HS-5 (cell line): ENCODE measurements at regions not wholly inside any gene's neighbourhood (a gene's known extent, or its start where the extent isn't known, plus 50 kb on each side); places are given as distances from the start of the nearest gene placed in this dataset.
"Not testable (repeated sequence)": the region's sequence is repeated elsewhere in the genome, so short reads cannot be mapped to it uniquely, and the experiment has no call there.

Source experiments
- DNase-seq: peaks from one replicate; pipeline ENCODE4 v3.0.0-alpha.2; 2012; ENCODE audit warnings: low read depth

GRCh38 chr5:51165621-51166020 lies 217.6 kb upstream of the ISL1 start:
- not testable (repeated sequence) for DNase-seq

- DNase-seq: no peak
Measured at GRCh38 chr5:51172903-51173626, 210.2 kb upstream of the ISL1 start.

DNA sequence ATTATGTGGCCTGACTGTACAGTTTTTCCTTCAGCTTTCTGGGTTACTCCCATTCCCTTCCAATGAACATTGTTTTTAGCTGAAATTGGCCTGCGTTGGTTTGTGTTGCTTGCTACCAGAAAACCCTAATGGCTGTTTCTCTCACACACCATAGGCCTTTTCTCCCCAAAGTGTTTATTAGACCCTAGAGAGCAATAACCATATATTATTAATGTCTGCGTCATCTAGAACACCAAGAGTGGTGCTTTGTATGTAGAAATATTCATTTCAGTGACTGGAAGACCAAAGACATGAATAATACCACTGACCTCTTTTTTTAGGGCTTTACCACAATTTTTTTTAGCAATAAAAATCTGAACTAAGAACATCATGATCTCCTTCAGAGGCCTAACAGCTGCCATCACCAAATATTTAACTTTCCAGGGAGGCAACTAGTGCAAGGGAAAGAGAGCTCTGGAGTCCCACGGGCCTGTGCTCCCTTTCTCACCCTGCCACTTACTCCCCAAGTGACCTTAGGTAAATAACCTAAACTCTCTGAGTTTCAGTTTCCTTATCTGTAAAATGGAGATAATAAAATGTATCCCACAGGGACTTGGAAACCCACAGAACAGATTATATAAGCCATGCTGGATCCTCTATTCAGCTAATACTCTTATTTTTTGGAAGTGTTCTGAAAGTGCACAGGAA lies 201.9 kb upstream of the ISL1 start:
- DNase-seq: no peak

DNA sequence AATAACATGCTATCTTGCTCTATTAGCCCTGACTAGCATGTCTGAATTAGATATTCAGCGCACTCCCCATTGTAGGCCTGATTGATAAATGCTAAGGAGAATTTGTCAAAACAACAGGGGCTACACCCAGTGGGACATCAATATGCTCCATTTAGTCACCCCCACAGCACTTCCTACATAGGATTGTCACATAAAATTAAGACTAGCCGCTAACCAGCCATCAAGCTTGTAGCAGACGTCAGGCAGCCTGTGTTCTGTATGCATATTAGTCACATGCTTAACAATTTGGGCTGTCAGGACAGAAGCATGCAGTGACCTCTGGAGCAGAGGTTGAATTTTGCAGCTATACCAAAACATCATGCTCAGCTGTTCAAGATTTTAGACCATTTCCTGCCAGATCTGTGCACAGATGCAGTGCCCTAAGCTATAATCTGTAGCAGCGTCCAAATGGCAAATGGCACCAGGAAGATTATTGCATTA lies 197.4 kb upstream of the ISL1 start:
- no peak for DNase-seq

- no peak for DNase-seq
Measured at GRCh38 chr5:51188001-51188591, 195.2 kb upstream of the ISL1 start.

DNA sequence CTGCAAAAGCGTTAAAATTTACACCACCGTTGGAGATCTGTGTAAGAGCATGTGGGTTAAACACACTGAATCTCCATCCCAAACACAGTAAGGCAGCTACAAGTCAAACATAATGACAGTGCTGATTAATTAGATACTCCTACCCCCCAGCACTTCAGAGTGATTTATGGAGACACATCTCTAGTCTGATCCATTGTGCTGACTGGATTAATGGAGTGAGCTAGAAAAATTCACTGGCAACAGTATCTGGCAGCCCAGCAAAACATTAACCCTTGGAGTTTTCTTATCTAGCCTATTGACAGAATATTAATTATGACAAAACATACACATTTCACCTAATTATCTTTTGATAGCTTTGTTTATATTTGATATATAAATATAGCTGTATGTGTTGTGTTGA lies 188.6 kb upstream of the ISL1 start:
- no peak for DNase-seq

DNA sequence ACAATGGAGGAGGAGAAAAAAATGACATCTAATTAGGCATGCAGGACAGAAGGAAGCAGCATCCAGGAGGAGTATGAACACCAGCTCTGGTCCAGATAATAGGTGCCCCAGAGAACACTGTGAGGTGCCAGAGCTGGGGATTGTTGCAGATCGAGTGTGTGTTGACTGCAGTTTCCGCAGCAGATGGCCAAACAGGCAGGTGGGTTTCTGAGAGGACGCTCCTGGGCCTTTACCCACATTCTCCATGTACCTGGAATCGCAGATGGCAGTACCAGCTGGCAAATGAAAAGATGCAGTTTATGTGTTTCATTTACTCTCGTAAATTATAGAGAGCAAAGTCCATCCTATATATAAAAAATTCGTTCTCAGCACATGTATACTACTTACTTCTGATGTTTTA lies 182.2 kb upstream of the ISL1 start:
- no peak for DNase-seq

GRCh38 chr5:51201708-51202107 lies 181.5 kb upstream of the ISL1 start:
- no peak for DNase-seq

DNA sequence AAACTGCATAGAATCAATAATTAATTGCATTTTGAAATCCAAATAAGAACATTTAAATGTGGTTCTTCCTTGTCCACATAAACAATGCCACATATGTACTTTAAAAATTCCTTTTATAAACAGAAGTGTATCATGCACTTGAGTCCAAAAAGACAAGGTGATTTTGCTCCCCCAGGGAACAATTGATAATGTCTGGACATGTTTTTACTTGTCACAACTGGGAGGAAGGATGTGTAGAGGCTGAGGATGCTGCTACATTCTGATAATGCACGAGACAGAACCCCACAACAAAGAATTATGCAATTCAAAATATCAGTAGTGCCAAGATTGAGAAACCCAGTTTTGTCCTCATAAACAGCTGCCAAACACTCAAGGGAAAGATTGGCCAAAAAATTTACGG lies 181.1 kb upstream of the ISL1 start:
- DNase-seq: no peak

DNA sequence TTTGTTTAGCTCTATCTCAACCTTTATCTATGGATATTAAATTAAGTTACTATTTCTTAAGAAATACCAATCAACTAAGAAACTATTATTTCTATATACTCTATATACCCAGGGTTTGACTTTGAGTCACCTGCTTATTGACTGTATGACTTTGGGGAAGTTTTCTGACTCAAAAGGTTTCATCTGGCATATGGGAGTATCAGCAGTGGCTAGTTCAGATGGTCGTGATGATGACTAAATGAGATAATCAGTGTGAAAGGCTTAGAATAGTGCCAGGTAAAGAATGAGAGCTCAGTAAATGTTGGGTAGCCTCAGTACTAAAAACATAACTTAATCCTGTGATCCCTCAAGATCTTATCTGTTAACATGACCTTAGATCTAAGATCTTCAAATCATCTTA lies 179.7 kb upstream of the ISL1 start:
- no peak for DNase-seq

DNA sequence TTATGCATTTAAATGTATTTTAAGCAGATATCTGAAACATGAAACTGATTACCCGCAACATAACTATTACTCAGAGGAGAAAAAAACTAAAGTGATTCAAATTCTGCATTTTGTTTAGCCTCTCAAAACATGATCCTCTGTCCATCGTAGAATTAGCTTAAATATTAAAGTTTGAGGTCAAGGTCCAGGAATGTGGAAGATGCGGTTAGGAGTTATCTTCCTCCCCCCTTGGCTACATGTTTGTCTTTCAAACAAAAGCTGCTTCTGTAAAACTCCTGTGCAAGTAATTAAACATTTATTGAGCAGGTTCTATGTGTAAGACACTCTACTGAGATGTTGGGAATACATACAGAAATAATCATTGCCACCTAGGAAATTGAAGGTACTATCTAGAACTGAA lies 175.0 kb upstream of the ISL1 start:
- DNase-seq: no peak

DNA sequence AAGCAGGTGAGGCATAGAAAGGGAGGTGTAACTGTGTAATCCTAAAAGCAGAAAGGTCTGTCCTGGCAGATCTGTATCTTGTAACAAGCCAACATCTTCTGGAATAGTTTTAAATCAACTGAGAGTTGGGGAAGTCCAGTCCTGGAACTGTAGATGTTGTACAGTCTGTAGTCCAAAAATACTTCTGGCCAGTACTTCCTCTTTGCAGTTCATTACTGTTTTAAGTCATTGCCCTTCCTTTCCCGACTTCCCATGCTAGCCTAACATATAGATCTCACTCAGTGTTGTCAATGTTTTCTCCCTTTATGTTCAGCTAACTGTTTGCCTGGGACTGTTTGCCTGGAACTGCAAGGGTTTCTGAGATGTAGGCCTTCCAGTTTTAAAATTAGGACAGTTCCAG lies 168.5 kb upstream of the ISL1 start:
- no peak for DNase-seq

- no peak for DNase-seq
Measured at GRCh38 chr5:51225789-51226742, 157.2 kb upstream of the ISL1 start.

DNA sequence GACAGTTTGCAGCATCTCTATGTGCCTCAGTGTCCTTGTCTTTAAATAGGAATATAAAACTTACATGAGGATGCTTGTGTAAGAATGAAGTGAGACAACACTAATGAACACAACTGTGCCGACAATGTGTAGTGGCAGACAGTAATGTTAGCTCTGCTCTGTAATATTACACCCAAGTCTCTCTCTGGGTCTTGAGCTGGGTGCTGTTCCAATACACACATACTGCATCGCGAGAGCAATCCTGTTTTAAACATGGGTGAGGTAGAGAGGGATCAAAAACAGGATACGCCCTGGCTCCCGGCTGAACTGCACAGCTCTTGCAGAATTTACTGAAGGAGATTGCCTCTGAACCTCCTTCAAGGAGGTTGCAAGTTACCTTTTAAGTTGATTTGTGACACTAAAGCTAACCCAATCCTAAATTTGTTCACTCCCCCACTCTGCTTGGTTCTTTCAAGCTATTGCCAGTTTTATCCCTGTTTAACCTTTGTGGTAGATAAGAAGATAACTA lies 155.2 kb upstream of the ISL1 start:
- no peak for DNase-seq

DNA sequence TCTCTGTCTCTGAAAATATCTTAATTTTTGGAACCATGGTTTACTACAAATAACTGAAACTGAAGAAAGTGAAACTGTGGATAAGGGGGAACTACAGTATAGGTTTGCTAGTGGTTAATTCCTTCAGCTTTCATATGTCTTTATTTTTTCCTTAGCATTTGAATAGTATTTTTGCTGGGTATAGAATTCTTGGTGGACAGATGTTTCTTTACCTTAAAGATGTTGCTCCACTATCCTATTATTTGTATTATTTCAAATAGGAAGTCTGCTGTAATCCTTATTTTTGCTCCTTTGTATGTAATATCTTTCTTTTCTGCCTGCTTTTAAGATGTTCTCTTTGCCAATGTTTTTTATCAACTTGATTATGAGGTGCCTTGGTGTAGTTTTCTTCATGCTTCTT lies 152.9 kb upstream of the ISL1 start:
- DNase-seq: no peak

DNA sequence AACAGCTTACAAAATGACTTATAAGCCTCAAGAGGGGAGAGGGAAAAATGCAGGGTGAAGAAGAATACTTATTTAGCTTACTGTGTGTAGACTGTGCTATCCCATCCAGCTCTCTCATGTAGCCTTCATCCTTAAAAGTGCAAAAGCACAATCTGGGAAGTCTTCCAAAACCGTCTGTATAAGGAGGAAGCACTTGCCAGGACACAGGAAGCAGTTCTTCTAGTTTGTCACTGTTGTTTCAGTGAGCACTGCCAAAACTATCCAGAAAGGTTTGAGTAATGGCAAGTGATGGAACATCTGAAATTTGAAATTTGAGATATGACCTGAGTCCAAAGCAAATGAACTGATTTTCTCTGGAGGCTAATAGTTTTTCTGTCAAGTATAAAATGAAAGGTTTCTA lies 140.8 kb upstream of the ISL1 start:
- DNase-seq: peak; percentile 8

- not testable (repeated sequence) for DNase-seq
Measured at GRCh38 chr5:51250957-51251356, 132.3 kb upstream of the ISL1 start.

DNA sequence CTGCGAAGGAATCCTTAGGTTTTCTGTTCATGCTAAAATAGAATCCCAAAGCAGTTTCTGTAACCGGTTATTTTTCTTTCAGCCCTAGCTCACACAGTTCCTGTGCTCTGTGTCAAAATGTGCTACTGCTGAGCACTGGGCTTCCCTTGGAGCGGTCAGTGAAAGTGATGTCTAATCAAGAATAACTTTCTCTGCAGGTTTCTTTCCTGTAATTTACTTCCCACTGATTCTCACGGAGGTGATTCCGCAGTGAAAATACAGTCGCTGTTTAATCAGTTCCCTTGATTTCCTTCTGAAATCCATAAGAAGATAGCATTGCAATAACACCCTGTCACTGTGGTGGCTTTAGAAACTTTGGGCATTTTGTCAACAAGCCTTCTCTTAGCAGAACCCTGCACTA lies 112.0 kb upstream of the ISL1 start:
- no peak for DNase-seq

DNA sequence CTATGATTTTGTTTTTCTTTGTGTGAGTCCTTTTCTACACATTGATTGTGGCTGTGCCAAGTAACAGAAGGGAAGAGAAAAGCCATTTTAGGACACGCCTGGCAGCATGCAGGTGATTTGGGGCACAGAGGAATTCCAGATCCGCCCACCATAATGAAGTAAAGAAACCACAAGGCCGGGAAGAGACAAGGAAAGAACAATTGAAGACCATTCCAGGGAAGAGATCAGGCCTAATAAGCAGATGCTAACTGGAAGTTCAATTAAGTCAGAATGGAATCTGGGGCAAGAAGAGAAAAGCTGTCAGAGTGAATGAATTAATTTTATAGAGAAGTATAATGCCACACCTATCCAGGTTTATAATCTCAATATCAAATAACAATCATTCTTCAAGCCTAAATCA lies 110.2 kb upstream of the ISL1 start:
- no peak for DNase-seq

GRCh38 chr5:51273871-51274270 lies 109.4 kb upstream of the ISL1 start:
- DNase-seq: no peak

DNA sequence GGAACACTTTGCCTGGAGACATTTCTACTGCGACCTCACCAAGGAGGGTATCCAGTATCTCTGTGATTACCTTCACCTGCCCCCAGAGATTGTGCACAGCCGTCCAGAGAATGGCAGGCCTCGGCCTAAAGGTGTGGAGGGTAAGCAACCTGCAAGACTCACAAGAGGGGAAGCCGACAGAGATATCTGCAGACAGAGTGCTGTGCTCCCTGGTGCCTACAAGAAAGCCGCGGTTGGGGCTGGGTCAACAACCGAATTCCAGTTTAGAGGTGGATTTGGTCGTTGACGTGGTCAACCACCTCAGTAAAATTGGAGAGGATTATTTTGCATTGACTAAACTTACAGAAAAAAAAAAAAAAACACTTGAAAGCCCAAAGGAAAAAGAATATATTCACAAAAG lies 107.8 kb upstream of the ISL1 start:
- DNase-seq: no peak

GRCh38 chr5:51276250-51276649 lies 107.0 kb upstream of the ISL1 start:
- DNase-seq: no peak
